Ovary (tissue), 7 donors: ENCODE measurements at regions not wholly inside any gene's neighbourhood (a gene's known extent, or its start where the extent isn't known, plus 50 kb on each side); places are given as distances from the start of the nearest gene placed in this dataset.
A peak's percentile ranks its signal among the peaks of the same experiment; 100 is the strongest.

ENCODE experiments used
- DNase-seq, 5 donors: peaks; one replicate each; pipeline ENCODE4 v3.0.0-alpha.2; 2019 to 2020
- H3K27ac ChIP-seq, 2 donors: fragments of 200-600 bp; one replicate each; pipeline versions ENCODE4 v1.5.1 to v1.8.0; 2019 to 2022
- H3K27me3 ChIP-seq: fragments of 200-600 bp; one replicate; pipeline ENCODE4 v1.8.0; 2022
- H3K36me3 ChIP-seq: fragments of 200-600 bp; sonication (generic); one replicate; pipeline ENCODE4 v1.5.1; 2019
- H3K4me1 ChIP-seq: one replicate; pipeline ENCODE4 v1.8.1; 2013; ENCODE audit warnings: mild to moderate bottlenecking, moderate library complexity; ENCODE audit not compliant: insufficient read depth
- H3K4me3 ChIP-seq: fragments of 200-600 bp; sonication (generic); one replicate; pipeline ENCODE4 v1.5.1; 2017
- H3K9me3 ChIP-seq, 2 donors: fragments of 200-600 bp in 1 of 2; sonication (generic) in 1 of 2; one replicate each; pipeline versions ENCODE4 v1.5.1 to v1.8.1; 2013 to 2019; ENCODE audit warnings: mild to moderate bottlenecking in 1 of 2, moderate library complexity in 1 of 2
- CTCF ChIP-seq, 3 donors: fragments of 450-650 bp in 2 of 3; fragments of 200-600 bp in 1 of 3; IDR thresholded peaks; one replicate each; pipeline versions ENCODE4 v1.5.1 to v1.8.0; 2016 to 2022; ENCODE audit warnings: antibody characterized with exemption in 3 of 3, mild to moderate bottlenecking in 1 of 3
- EP300 ChIP-seq: sonication (generic); formaldehyde crosslinking; IDR thresholded peaks from one replicate; pipeline ENCODE4 v1.6.1; 2017; ENCODE audit warnings: antibody characterized with exemption
- POLR2A ChIP-seq: fragments of 450-650 bp; IDR thresholded peaks from one replicate; pipeline ENCODE4 v1.6.1; 2017; ENCODE audit warnings: antibody characterized with exemption, mild to moderate bottlenecking, moderate library complexity
- WGBS, 3 donors: extraction: QIAGEN DNeasy Blood & Tissue Kit in 1 of 3; methylation state at CpG; one replicate each; pipeline versions ENCODE4 v1.1.5 to v1.1.7; 2013 to 2017; 5-methylcytosine and 5-hydroxymethylcytosine counted together
- intact Hi-C, 4 donors: fragments of 100-400 bp; cut with DNase I; formaldehyde crosslinking; loops; one replicate each; pipeline versions ENCODE4 v1.11.0 to v1.15.1; 2022 to 2023
- donor health status: DM: no; HTN: no; CAD: no; lungs with moderate emphysema.
- donor health status: DM: no; HTN: no; CAD: no.
- donor health status: Bipolar disorder and iron deficiency.
- donor health status: DM: no; HTN: no; CAD: no.
- donor health status: DM: yes; HTN: yes; CAD: no.

DNA sequence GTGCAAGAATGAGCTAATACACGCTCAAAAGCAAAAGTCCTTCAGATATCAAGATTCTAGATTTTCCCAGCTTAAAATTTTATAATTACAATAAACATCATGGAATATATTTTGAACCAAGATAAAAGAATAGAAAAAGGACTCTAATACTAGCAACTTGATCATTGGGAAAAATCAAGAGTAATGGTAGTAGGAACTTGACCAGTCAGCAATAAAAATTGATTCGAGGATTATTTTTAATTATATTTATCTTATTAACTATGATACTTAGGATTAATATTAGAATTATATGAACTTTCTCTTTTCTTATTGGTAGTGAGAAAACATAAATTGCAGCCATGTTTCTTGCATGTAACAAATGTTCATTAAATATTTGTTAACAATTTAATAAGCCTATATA lies 152.0 kb downstream of the GNAI1 start:
- Histone ChIP-seq H3K4me1 (no peaks in the 10 kb centered on the region), H3K9me3 (no peaks in the 10 kb centered on the region), H3K27ac (no peak overlapping the region), H3K36me3 (no peaks in the 10 kb centered on the region), H3K4me3 (no peak overlapping the region), H3K27me3 (no peaks in the 10 kb centered on the region)
- intact Hi-C loops, result no loop called here
- 96 to 98% (median 98%) methylated on average over 2 of the region's 2 CpGs for WGBS, 3 donors
- TF ChIP-seq CTCF (IDR thresholded peaks at IDR 0.05) (no peak), POLR2A (no peak), EP300 (no peak)
- no peak for DNase-seq

DNA sequence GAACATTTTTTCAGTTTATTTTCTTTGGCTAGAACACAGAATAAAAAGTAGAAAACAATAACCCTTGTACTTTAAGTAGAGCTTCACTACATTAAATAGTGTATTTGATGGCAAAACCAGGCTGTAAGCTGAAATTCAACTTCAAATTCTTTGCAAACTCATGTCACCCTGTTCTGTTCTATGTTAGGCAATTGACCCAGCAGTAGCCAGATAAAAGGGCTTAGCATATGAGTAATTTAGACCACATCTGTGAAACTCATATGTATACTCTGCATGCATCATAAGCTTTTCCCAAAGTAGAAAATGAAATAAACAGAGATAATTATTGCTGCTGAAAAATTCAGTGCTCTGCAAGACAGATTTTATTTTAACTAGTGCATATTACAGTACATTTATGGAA lies 150.2 kb downstream of the GNAI1 start:
- intact Hi-C loops, result no loop called here
- H3K27me3 ChIP-seq, result no peaks in the 10 kb centered on the region
- no peaks in the 10 kb centered on the region for H3K9me3 ChIP-seq
- H3K4me3 ChIP-seq, result no peak overlapping the region
- no peak overlapping the region for H3K27ac ChIP-seq
- no peak for DNase-seq
- H3K4me1 ChIP-seq, result peaks cover 1% of the 10 kb centered on the region
- H3K36me3 ChIP-seq, result no peaks in the 10 kb centered on the region
- TF ChIP-seq CTCF (IDR thresholded peaks at IDR 0.05) (no peak), EP300 (no peak), POLR2A (no peak)

GRCh38 chr7:80279760-80280159 lies 145.1 kb downstream of the GNAI1 start:
- no peak overlapping the region for H3K4me3 ChIP-seq
- no peak for TF ChIP-seq CTCF (IDR thresholded peaks at IDR 0.05)
- TF ChIP-seq EP300, result no peak
- TF ChIP-seq POLR2A, result no peak
- H3K36me3 ChIP-seq, result no peaks in the 10 kb centered on the region
- H3K4me1 ChIP-seq, result peaks cover 2% of the 10 kb centered on the region
- 2 to 7% (median 2%) methylated on average over 5 of the region's 5 CpGs for WGBS, 3 donors
- intact Hi-C loops, result no loop called here
- no peaks in the 10 kb centered on the region for H3K9me3 ChIP-seq
- peak; percentile 63 to 76 (median 69) for DNase-seq
- H3K27me3 ChIP-seq, result no peaks in the 10 kb centered on the region
- H3K27ac ChIP-seq, result no peak overlapping the region

DNA sequence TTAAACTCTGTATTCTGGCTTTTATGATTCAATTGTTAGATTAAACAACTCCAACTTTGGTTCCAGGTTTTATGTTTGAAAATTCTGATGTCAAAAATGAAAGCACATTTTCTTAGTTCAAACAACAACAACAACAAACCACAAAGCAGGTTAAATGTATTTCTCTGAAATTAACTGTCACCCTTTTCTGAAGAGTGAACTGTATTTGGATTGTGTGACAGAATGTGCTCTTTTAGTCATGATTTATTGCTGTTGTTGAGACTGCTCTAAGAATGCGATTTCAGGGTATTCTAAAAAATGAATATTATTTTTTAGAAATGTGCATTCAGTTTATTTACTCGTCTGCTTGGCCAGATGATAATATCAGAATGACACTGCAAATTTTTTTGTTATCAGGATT lies 144.1 kb downstream of the GNAI1 start:
- Histone ChIP-seq H3K27me3 (no peaks in the 10 kb centered on the region), H3K4me1 (peaks cover 2% of the 10 kb centered on the region), H3K27ac (no peak overlapping the region), H3K4me3 (no peak overlapping the region), H3K36me3 (no peaks in the 10 kb centered on the region), H3K9me3 (no peaks in the 10 kb centered on the region)
- TF ChIP-seq POLR2A (no peak), CTCF (IDR thresholded peaks at IDR 0.05) (no peak), EP300 (no peak)
- intact Hi-C loops, result no loop called here
- DNase-seq, result no peak
- 20 to 26% (median 21%) methylated on average over 2 of the region's 2 CpGs for WGBS, 3 donors
